H4 (cell line): ENCODE measurements at regions not wholly inside any gene's neighbourhood (a gene's known extent, or its start where the extent isn't known, plus 50 kb on each side); places are given as distances from the start of the nearest gene placed in this dataset.
"Not testable (repeated sequence)": the region's sequence is repeated elsewhere in the genome, so short reads cannot be mapped to it uniquely, and the experiment has no call there.

Experiments
- DNase-seq: peaks from one replicate; pipeline ENCODE4 v3.0.0-alpha.2; 2015; ENCODE audit warnings: low spot score

GRCh38 chr16:72729552-72729951, 318.4 kb downstream of the ZFHX3 start:
- DNase-seq: not testable (repeated sequence)

- DNase-seq: no peak
Observed at GRCh38 chr16:72728516-72728915, 319.4 kb downstream of the ZFHX3 start.

GRCh38 chr16:72727565-72727964, 320.4 kb downstream of the ZFHX3 start:
- no peak for DNase-seq

GRCh38 chr16:72725643-72726042, 322.3 kb downstream of the ZFHX3 start:
- no peak for DNase-seq

GRCh38 chr16:72723781-72724180, 324.1 kb downstream of the ZFHX3 start:
- DNase-seq: no peak

GRCh38 chr16:72722552-72722951, 325.4 kb downstream of the ZFHX3 start:
- DNase-seq: no peak

GRCh38 chr16:72721981-72722380, 325.9 kb downstream of the ZFHX3 start:
- DNase-seq: no peak

- DNase-seq: no peak
Observed at GRCh38 chr16:72715267-72715666, 332.7 kb downstream of the ZFHX3 start.

- DNase-seq: no peak
Observed at GRCh38 chr16:72711823-72712222, 336.1 kb downstream of the ZFHX3 start.

GRCh38 chr16:72705801-72706200, 342.1 kb downstream of the ZFHX3 start:
- no peak for DNase-seq

- no peak for DNase-seq
Observed at GRCh38 chr16:72704746-72705372, 343.1 kb downstream of the ZFHX3 start.

- DNase-seq: no peak
Observed at GRCh38 chr16:72689851-72690250, 358.1 kb downstream of the ZFHX3 start.

GRCh38 chr16:72680732-72681131, 367.2 kb downstream of the ZFHX3 start:
- no peak for DNase-seq

GRCh38 chr16:72679856-72680255, 368.1 kb downstream of the ZFHX3 start:
- no peak for DNase-seq

GRCh38 chr16:72677662-72678447, 370.1 kb downstream of the ZFHX3 start:
- no peak for DNase-seq

- DNase-seq: no peak
Observed at GRCh38 chr16:72673118-72673517, 374.8 kb downstream of the ZFHX3 start.

GRCh38 chr16:72666267-72666666, 381.7 kb downstream of the ZFHX3 start:
- no peak for DNase-seq

- no peak for DNase-seq
Observed at GRCh38 chr16:72665701-72666100, 382.2 kb downstream of the ZFHX3 start.

- DNase-seq: peak; percentile 97
Observed at GRCh38 chr16:72664509-72665408, 383.2 kb downstream of the ZFHX3 start.

- DNase-seq: no peak
Observed at GRCh38 chr16:72664056-72664508, 383.8 kb downstream of the ZFHX3 start.

GRCh38 chr16:72658888-72659717, 388.8 kb downstream of the ZFHX3 start:
- DNase-seq: no peak
